ENCODE measurements at regions not wholly inside any gene's neighbourhood (a gene's known extent, or its start where the extent isn't known, plus 50 kb on each side); places are given as distances from the start of the nearest gene placed in this dataset.
"Not testable (repeated sequence)": the region's sequence is repeated elsewhere in the genome, so short reads cannot be mapped to it uniquely, and the experiment has no call there.

DNA sequence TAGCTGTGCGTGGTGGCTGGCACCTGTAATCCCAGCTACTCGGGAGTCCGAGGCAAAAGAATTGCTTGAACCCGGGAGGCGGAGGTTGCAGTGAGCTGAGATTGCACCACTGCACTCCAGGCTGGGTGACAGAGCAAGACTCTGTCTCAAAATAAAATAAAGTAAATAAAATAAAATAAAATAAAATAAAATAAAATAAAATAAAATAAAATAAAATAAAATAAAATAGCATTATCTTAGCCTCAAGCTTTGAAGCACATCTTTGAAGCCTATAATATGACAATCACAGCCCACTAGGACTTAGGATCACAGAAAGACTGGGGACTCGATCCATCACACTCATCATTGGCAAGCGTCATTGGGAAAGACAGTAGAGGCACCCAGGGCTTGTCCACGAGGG, 349.1 kb downstream of the SHANK2 start:
- TF ChIP-seq MXI1 (conservative IDR thresholded peaks at IDR 0.05; ENCODE audit: poor library complexity, severe bottlenecking): not testable (repeated sequence)
- TF ChIP-seq, protein P1, sequence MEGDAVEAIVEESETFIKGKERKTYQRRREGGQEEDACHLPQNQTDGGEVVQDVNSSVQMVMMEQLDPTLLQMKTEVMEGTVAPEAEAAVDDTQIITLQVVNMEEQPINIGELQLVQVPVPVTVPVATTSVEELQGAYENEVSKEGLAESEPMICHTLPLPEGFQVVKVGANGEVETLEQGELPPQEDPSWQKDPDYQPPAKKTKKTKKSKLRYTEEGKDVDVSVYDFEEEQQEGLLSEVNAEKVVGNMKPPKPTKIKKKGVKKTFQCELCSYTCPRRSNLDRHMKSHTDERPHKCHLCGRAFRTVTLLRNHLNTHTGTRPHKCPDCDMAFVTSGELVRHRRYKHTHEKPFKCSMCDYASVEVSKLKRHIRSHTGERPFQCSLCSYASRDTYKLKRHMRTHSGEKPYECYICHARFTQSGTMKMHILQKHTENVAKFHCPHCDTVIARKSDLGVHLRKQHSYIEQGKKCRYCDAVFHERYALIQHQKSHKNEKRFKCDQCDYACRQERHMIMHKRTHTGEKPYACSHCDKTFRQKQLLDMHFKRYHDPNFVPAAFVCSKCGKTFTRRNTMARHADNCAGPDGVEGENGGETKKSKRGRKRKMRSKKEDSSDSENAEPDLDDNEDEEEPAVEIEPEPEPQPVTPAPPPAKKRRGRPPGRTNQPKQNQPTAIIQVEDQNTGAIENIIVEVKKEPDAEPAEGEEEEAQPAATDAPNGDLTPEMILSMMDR (IDR thresholded peaks at IDR 0.05; ENCODE audit: poor library complexity, severe bottlenecking): not testable (repeated sequence)
